HG03342 (cell line): ENCODE measurements at regions not wholly inside any gene's neighbourhood (a gene's known extent, or its start where the extent isn't known, plus 50 kb on each side); places are given as distances from the start of the nearest gene placed in this dataset.

Source experiments
- ATAC-seq: cut with Tn5 transposase; IDR thresholded peaks from one replicate; pipeline ENCODE4 v1.9.1; 2021; ENCODE audit warnings: mild to moderate bottlenecking, moderate library complexity; ENCODE audit not compliant: unreplicated experiment

- no peak for ATAC-seq
Measured at GRCh38 chr10:105328503-105329133, 687.5 kb downstream of the SORCS3 start.
